AG04450 (cell line): ENCODE measurements at regions not wholly inside any gene's neighbourhood (a gene's known extent, or its start where the extent isn't known, plus 50 kb on each side); places are given as distances from the start of the nearest gene placed in this dataset.

Experiments
- CTCF ChIA-PET: fragments of 300-600, 350-600 bp; formaldehyde crosslinking; extraction: SDS; loops from one replicate; lab custom pipeline; 2022; ENCODE audit warnings: antibody characterized with exemption, inconsistent platforms; lab: Charles Lee
- POLR2A ChIA-PET: fragments of 350-600 bp; formaldehyde crosslinking; extraction: SDS; loops from one replicate; lab custom pipeline; 2021; ENCODE audit warnings: antibody characterized with exemption, inconsistent platforms; lab: Yijun Ruan, JAX
- DNase-seq: peaks from one replicate; pipeline ENCODE4 v3.0.0-alpha.2; 2011; ENCODE audit warnings: low read depth, low spot score
- H3K27ac ChIP-seq: one replicate; pipeline ENCODE4 v1.5.1; 2012; ENCODE audit warnings: low read depth, low read length, control low read depth
- H3K27me3 ChIP-seq: one replicate; pipeline ENCODE4 v1.6.0; 2012; ENCODE audit warnings: low read length; ENCODE audit not compliant: control insufficient read depth, insufficient read depth
- H3K4me3 ChIP-seq: 2 replicates; pipeline ENCODE4 v1.5.1; 2011; ENCODE audit warnings: mild to moderate bottlenecking, low read depth, low read length, control low read depth
- H3K9me3 ChIP-seq: 2 replicates; pipeline ENCODE4 v1.5.1; 2012; ENCODE audit warnings: low read length; ENCODE audit not compliant: control insufficient read depth, insufficient read depth
- CTCF ChIP-seq: IDR thresholded peaks from 2 replicates; pipeline ENCODE4 v1.5.1; 2011; ENCODE audit warnings: low read depth, low read length, control low read depth, inconsistent platforms

- peaks cover 11% of the 10 kb centered on the region for H3K9me3 ChIP-seq
- no peaks in the 10 kb centered on the region for H3K27me3 ChIP-seq
- DNase-seq: no peak
- no peak overlapping the region for H3K4me3 ChIP-seq
- ChIA-PET POLR2A (no interaction called here), CTCF (no interaction called here)
- TF ChIP-seq CTCF: no peak
- no peak overlapping the region for H3K27ac ChIP-seq
Measured at GRCh38 chr16:62157544-62157943, 121.3 kb upstream of the CDH8 start.

- Histone ChIP-seq H3K4me3 (no peak overlapping the region), H3K27me3 (no peaks in the 10 kb centered on the region), H3K9me3 (peaks cover 11% of the 10 kb centered on the region), H3K27ac (no peak overlapping the region)
- ChIA-PET CTCF (no interaction called here), POLR2A (no interaction called here)
- TF ChIP-seq CTCF: no peak
- no peak for DNase-seq
Measured at GRCh38 chr16:62156971-62157370, 120.7 kb upstream of the CDH8 start.

GRCh38 chr16:62149631-62150030 is 113.4 kb upstream of the CDH8 start:
- POLR2A ChIA-PET: no interaction called here
- peaks cover 6% of the 10 kb centered on the region for H3K9me3 ChIP-seq
- TF ChIP-seq CTCF: no peak
- no peaks in the 10 kb centered on the region for H3K27me3 ChIP-seq
- CTCF ChIA-PET: no interaction called here
- no peak overlapping the region for H3K4me3 ChIP-seq
- DNase-seq: no peak
- H3K27ac ChIP-seq: no peak overlapping the region

GRCh38 chr16:62137996-62138395 is 101.8 kb upstream of the CDH8 start:
- no peak for TF ChIP-seq CTCF
- H3K27me3 ChIP-seq: no peaks in the 10 kb centered on the region
- peaks cover 17% of the 10 kb centered on the region; the same call in 1 of the 2 replicates for H3K9me3 ChIP-seq
- no peak for DNase-seq
- CTCF ChIA-PET: no interaction called here
- POLR2A ChIA-PET: no interaction called here
- no peak overlapping the region for H3K4me3 ChIP-seq
- no peak overlapping the region for H3K27ac ChIP-seq

- CTCF ChIA-PET: no interaction called here
- no peak for TF ChIP-seq CTCF
Measured at GRCh38 chr16:62135911-62136310, 99.7 kb upstream of the CDH8 start.

More at GRCh38 chr16:62135911-62136310, 99.7 kb upstream of the CDH8 start:
- Histone ChIP-seq H3K27me3 (no peaks in the 10 kb centered on the region), H3K4me3 (no peak overlapping the region), H3K9me3 (peaks cover 16% of the 10 kb centered on the region; the same call in 1 of the 2 replicates), H3K27ac (no peak overlapping the region)
- no peak for DNase-seq
- POLR2A ChIA-PET: no interaction called here
